ENCODE measurements at regions not wholly inside any gene's neighbourhood (a gene's known extent, or its start where the extent isn't known, plus 50 kb on each side); places are given as distances from the start of the nearest gene placed in this dataset.
"Not testable (repeated sequence)": the region's sequence is repeated elsewhere in the genome, so short reads cannot be mapped to it uniquely, and the experiment has no call there.

GRCh38 chrX:1086444-1087409 lies 125.7 kb downstream of the CRLF2 start:
- Histone ChIP-seq H3K36me3 (ENCODE audit: control insufficient read depth in 5 of 5, insufficient read depth in 5 of 5, low read length in 5 of 5) (no peaks in the 10 kb centered on the region), H3K27me3 (ENCODE audit: control insufficient read depth in 5 of 5, insufficient read depth in 4 of 5, low read length in 5 of 5) (peaks cover 0 to 12% (median 6%) of the 10 kb centered on the region in 5 donors), H3K9ac (ENCODE audit: low read length in 5 of 5) (no peak overlapping the region), H3K4me1 (ENCODE audit: control insufficient read depth in 5 of 5, insufficient read depth in 5 of 5, low read length in 5 of 5) (no peaks in the 10 kb centered on the region), H3K4me3 (ENCODE audit: low read depth in 1 of 5, low read length in 5 of 5) (no peak overlapping the region), H3K27ac (ENCODE audit: low read depth, low read length) (no peak overlapping the region), H3K9me3 (ENCODE audit: control insufficient read depth in 5 of 5, low read length in 5 of 5) (peaks cover 0 to 17% (median 7%) of the 10 kb centered on the region in 5 donors)

GRCh38 chrX:1085871-1086270 lies 126.6 kb downstream of the CRLF2 start:
- not testable (repeated sequence) for H3K4me1 ChIP-seq (ENCODE audit: control insufficient read depth in 5 of 5, insufficient read depth in 5 of 5, low read length in 5 of 5); H3K4me3 ChIP-seq (ENCODE audit: low read depth in 1 of 5, low read length in 5 of 5); H3K36me3 ChIP-seq (ENCODE audit: control insufficient read depth in 5 of 5, insufficient read depth in 5 of 5, low read length in 5 of 5); H3K9ac ChIP-seq (ENCODE audit: low read length in 5 of 5); H3K27ac ChIP-seq (ENCODE audit: low read depth, low read length)
- H3K27me3 ChIP-seq (ENCODE audit: control insufficient read depth in 5 of 5, insufficient read depth in 4 of 5, low read length in 5 of 5) = peaks cover 0 to 12% (median 6%) of the 10 kb centered on the region in 5 donors
- peaks cover 0 to 17% (median 7%) of the 10 kb centered on the region in 5 donors for H3K9me3 ChIP-seq (ENCODE audit: control insufficient read depth in 5 of 5, low read length in 5 of 5)

- Histone ChIP-seq H3K9ac (ENCODE audit: low read length in 5 of 5) (no peak overlapping the region), H3K4me3 (ENCODE audit: low read depth in 1 of 5, low read length in 5 of 5) (no peak overlapping the region), H3K36me3 (ENCODE audit: control insufficient read depth in 5 of 5, insufficient read depth in 5 of 5, low read length in 5 of 5) (no peaks in the 10 kb centered on the region), H3K27me3 (ENCODE audit: control insufficient read depth in 5 of 5, insufficient read depth in 4 of 5, low read length in 5 of 5) (peaks cover 0 to 12% (median 6%) of the 10 kb centered on the region in 5 donors), H3K4me1 (ENCODE audit: control insufficient read depth in 5 of 5, insufficient read depth in 5 of 5, low read length in 5 of 5) (no peaks in the 10 kb centered on the region), H3K9me3 (ENCODE audit: control insufficient read depth in 5 of 5, low read length in 5 of 5) (peaks cover 0 to 17% (median 7%) of the 10 kb centered on the region in 5 donors), H3K27ac (ENCODE audit: low read depth, low read length) (no peak overlapping the region)
Measured at GRCh38 chrX:1084689-1085088, 127.8 kb downstream of the CRLF2 start.

- H3K4me3 ChIP-seq (ENCODE audit: low read depth in 1 of 5, low read length in 5 of 5) = no peak overlapping the region
- H3K27ac ChIP-seq (ENCODE audit: low read depth, low read length) = no peak overlapping the region
- peaks cover 0 to 20% (median 14%) of the 10 kb centered on the region in 5 donors for H3K9me3 ChIP-seq (ENCODE audit: control insufficient read depth in 5 of 5, low read length in 5 of 5)
- peaks cover 0 to 6% (median 2%) of the 10 kb centered on the region in 5 donors for H3K27me3 ChIP-seq (ENCODE audit: control insufficient read depth in 5 of 5, insufficient read depth in 4 of 5, low read length in 5 of 5)
- H3K36me3 ChIP-seq (ENCODE audit: control insufficient read depth in 5 of 5, insufficient read depth in 5 of 5, low read length in 5 of 5) = no peaks in the 10 kb centered on the region
- no peak overlapping the region for H3K9ac ChIP-seq (ENCODE audit: low read length in 5 of 5)
- no peaks in the 10 kb centered on the region for H3K4me1 ChIP-seq (ENCODE audit: control insufficient read depth in 5 of 5, insufficient read depth in 5 of 5, low read length in 5 of 5)
Measured at GRCh38 chrX:1076871-1077651, 135.4 kb downstream of the CRLF2 start.

GRCh38 chrX:1075741-1076140 lies 136.7 kb downstream of the CRLF2 start:
- H3K27ac ChIP-seq (ENCODE audit: low read depth, low read length) = no peak overlapping the region
- no peak overlapping the region for H3K4me3 ChIP-seq (ENCODE audit: low read depth in 1 of 5, low read length in 5 of 5)
- H3K9ac ChIP-seq (ENCODE audit: low read length in 5 of 5) = no peak overlapping the region
- H3K36me3 ChIP-seq (ENCODE audit: control insufficient read depth in 5 of 5, insufficient read depth in 5 of 5, low read length in 5 of 5) = no peaks in the 10 kb centered on the region
- H3K9me3 ChIP-seq (ENCODE audit: control insufficient read depth in 5 of 5, low read length in 5 of 5) = peaks cover 0 to 20% (median 14%) of the 10 kb centered on the region in 5 donors
- peaks cover 0 to 6% (median 2%) of the 10 kb centered on the region in 5 donors for H3K27me3 ChIP-seq (ENCODE audit: control insufficient read depth in 5 of 5, insufficient read depth in 4 of 5, low read length in 5 of 5)
- H3K4me1 ChIP-seq (ENCODE audit: control insufficient read depth in 5 of 5, insufficient read depth in 5 of 5, low read length in 5 of 5) = no peaks in the 10 kb centered on the region

- H3K4me3 ChIP-seq (ENCODE audit: low read depth in 1 of 5, low read length in 5 of 5) = no peak overlapping the region
- peaks cover 0 to 20% (median 14%) of the 10 kb centered on the region in 5 donors for H3K9me3 ChIP-seq (ENCODE audit: control insufficient read depth in 5 of 5, low read length in 5 of 5)
- H3K27ac ChIP-seq (ENCODE audit: low read depth, low read length) = no peak overlapping the region
- H3K9ac ChIP-seq (ENCODE audit: low read length in 5 of 5) = no peak overlapping the region
- peaks cover 0 to 6% (median 2%) of the 10 kb centered on the region in 5 donors for H3K27me3 ChIP-seq (ENCODE audit: control insufficient read depth in 5 of 5, insufficient read depth in 4 of 5, low read length in 5 of 5)
- no peaks in the 10 kb centered on the region for H3K36me3 ChIP-seq (ENCODE audit: control insufficient read depth in 5 of 5, insufficient read depth in 5 of 5, low read length in 5 of 5)
- H3K4me1 ChIP-seq (ENCODE audit: control insufficient read depth in 5 of 5, insufficient read depth in 5 of 5, low read length in 5 of 5) = no peaks in the 10 kb centered on the region
Measured at GRCh38 chrX:1075156-1075555, 137.3 kb downstream of the CRLF2 start.

GRCh38 chrX:1074755-1075154 lies 137.7 kb downstream of the CRLF2 start:
- no peak overlapping the region for H3K9ac ChIP-seq (ENCODE audit: low read length in 5 of 5)
- H3K27ac ChIP-seq (ENCODE audit: low read depth, low read length) = no peak overlapping the region
- H3K27me3 ChIP-seq (ENCODE audit: control insufficient read depth in 5 of 5, insufficient read depth in 4 of 5, low read length in 5 of 5) = peaks cover 0 to 6% (median 2%) of the 10 kb centered on the region in 5 donors
- no peak overlapping the region for H3K4me3 ChIP-seq (ENCODE audit: low read depth in 1 of 5, low read length in 5 of 5)
- H3K36me3 ChIP-seq (ENCODE audit: control insufficient read depth in 5 of 5, insufficient read depth in 5 of 5, low read length in 5 of 5) = no peaks in the 10 kb centered on the region
- H3K4me1 ChIP-seq (ENCODE audit: control insufficient read depth in 5 of 5, insufficient read depth in 5 of 5, low read length in 5 of 5) = no peaks in the 10 kb centered on the region
- peaks cover 0 to 20% (median 14%) of the 10 kb centered on the region in 5 donors for H3K9me3 ChIP-seq (ENCODE audit: control insufficient read depth in 5 of 5, low read length in 5 of 5)

- no peak overlapping the region for H3K27ac ChIP-seq (ENCODE audit: low read depth, low read length)
- H3K4me3 ChIP-seq (ENCODE audit: low read depth in 1 of 5, low read length in 5 of 5) = no peak overlapping the region
- H3K9ac ChIP-seq (ENCODE audit: low read length in 5 of 5) = no peak overlapping the region
- H3K36me3 ChIP-seq (ENCODE audit: control insufficient read depth in 5 of 5, insufficient read depth in 5 of 5, low read length in 5 of 5) = no peaks in the 10 kb centered on the region
- H3K4me1 ChIP-seq (ENCODE audit: control insufficient read depth in 5 of 5, insufficient read depth in 5 of 5, low read length in 5 of 5) = no peaks in the 10 kb centered on the region
- H3K9me3 ChIP-seq (ENCODE audit: control insufficient read depth in 5 of 5, low read length in 5 of 5) = peaks cover 0 to 20% (median 14%) of the 10 kb centered on the region in 5 donors
- peaks cover 0 to 6% (median 2%) of the 10 kb centered on the region in 5 donors for H3K27me3 ChIP-seq (ENCODE audit: control insufficient read depth in 5 of 5, insufficient read depth in 4 of 5, low read length in 5 of 5)
Measured at GRCh38 chrX:1074172-1074571, 138.3 kb downstream of the CRLF2 start.

- Histone ChIP-seq H3K36me3 (ENCODE audit: control insufficient read depth in 5 of 5, insufficient read depth in 5 of 5, low read length in 5 of 5) (no peaks in the 10 kb centered on the region), H3K27me3 (ENCODE audit: control insufficient read depth in 5 of 5, insufficient read depth in 4 of 5, low read length in 5 of 5) (peaks cover 0 to 6% (median 2%) of the 10 kb centered on the region in 5 donors), H3K27ac (ENCODE audit: low read depth, low read length) (no peak overlapping the region), H3K9ac (ENCODE audit: low read length in 5 of 5) (no peak overlapping the region), H3K9me3 (ENCODE audit: control insufficient read depth in 5 of 5, low read length in 5 of 5) (peaks cover 0 to 20% (median 14%) of the 10 kb centered on the region in 5 donors), H3K4me3 (ENCODE audit: low read depth in 1 of 5, low read length in 5 of 5) (no peak overlapping the region), H3K4me1 (ENCODE audit: control insufficient read depth in 5 of 5, insufficient read depth in 5 of 5, low read length in 5 of 5) (no peaks in the 10 kb centered on the region)
Measured at GRCh38 chrX:1072637-1073377, 139.6 kb downstream of the CRLF2 start.

Measured in subcutaneous abdominal adipose tissue (tissue), 5 donors.